AG09319 (cell line): ENCODE measurements at regions not wholly inside any gene's neighbourhood (a gene's known extent, or its start where the extent isn't known, plus 50 kb on each side); places are given as distances from the start of the nearest gene placed in this dataset.

Experiments
- DNase-seq: peaks from one replicate; pipeline ENCODE4 v3.0.0-alpha.2; 2010; ENCODE audit warnings: low read depth; ENCODE audit errors: extremely low read depth
- TF ChIP-seq, protein P1 (sequence below): IDR thresholded peaks from 2 replicates; pipeline ENCODE4 v1.5.1; 2011; ENCODE audit warnings: low read depth, mild to moderate bottlenecking, inconsistent platforms, low read length, moderate library complexity

DNA sequence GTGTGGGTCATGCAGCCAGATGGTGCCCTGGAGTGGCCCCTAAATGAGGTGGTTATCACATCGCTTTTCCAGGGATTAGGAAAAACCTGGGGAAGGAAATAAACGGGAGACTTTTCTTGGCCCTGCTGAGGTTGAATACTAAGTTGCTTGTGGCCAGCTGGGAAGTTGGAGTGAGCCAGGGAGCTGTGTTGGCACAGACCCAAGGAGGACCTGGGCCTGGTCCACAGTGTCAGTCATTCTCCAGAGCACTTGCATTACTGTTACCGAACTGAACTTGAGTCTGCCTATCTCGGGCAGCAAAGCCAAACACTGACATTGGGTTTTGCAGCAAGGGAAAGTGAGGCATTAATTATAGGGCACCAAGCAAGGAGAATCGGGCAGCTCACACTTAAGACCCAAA, 339.0 kb downstream of the GABRB3 start:
- TF ChIP-seq, protein P1, sequence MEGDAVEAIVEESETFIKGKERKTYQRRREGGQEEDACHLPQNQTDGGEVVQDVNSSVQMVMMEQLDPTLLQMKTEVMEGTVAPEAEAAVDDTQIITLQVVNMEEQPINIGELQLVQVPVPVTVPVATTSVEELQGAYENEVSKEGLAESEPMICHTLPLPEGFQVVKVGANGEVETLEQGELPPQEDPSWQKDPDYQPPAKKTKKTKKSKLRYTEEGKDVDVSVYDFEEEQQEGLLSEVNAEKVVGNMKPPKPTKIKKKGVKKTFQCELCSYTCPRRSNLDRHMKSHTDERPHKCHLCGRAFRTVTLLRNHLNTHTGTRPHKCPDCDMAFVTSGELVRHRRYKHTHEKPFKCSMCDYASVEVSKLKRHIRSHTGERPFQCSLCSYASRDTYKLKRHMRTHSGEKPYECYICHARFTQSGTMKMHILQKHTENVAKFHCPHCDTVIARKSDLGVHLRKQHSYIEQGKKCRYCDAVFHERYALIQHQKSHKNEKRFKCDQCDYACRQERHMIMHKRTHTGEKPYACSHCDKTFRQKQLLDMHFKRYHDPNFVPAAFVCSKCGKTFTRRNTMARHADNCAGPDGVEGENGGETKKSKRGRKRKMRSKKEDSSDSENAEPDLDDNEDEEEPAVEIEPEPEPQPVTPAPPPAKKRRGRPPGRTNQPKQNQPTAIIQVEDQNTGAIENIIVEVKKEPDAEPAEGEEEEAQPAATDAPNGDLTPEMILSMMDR, result no peak
- no peak for DNase-seq

DNA sequence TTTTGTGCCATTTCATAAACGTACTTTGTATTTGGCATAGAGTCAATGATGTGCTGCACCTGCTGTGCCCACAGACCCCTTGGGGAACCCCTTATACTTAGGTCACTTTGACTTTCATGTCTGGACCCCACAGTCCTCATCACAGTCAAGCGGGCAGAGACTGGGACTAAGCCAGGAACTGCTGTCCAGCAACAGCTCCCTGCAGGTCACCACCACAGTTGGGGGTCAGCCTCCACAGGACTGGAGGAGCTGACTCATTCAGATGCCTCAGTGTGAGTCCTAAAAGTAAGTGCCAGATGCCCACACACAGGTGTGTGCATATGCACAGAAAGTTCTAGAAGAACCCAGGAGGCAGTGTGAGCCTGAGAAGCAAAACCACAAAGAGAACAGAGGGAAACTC, 339.8 kb downstream of the GABRB3 start:
- DNase-seq, result no peak
- TF ChIP-seq, protein P1, result no peak

DNA sequence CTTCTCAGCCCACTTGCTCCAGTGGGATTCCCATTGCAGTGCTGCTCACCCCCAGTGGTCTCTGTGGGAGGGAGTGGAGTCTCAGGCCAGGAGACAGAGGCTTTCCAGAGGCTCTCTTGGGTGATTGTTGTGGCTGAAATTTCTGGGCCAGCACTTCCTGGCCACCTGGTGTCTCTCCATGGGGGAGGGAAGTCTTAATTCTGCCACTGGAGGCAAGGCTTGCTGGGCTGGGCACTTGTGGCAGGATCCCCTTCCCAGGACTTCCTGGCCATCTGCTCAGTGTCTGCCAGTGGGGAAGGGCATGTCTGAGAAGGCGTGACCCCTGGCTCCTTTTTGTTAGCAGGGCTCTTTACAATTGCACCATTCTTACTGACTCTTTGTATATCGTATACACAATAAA, 351.8 kb downstream of the GABRB3 start:
- TF ChIP-seq, protein P1, result no peak
- no peak for DNase-seq

DNA sequence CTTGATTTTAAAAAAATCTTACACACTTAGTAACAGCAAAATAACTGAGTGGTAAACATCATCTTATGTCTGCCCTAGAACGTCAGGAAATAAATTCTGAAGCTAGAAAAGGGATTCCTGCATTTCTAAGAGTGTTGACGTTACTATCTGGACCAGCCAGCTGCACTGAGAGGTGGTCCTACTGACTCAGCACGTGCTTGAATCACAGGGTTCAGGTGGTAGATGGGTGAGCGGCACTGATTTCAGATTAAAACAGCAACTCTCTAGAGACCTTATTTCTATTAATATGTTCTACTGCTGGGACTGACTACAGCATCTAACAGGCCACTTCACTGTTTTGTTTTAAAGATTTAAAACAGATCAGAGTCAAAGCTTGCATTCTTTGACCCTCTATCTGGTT, 377.2 kb downstream of the GABRB3 start:
- TF ChIP-seq, protein P1, result no peak
- DNase-seq, result no peak

DNA sequence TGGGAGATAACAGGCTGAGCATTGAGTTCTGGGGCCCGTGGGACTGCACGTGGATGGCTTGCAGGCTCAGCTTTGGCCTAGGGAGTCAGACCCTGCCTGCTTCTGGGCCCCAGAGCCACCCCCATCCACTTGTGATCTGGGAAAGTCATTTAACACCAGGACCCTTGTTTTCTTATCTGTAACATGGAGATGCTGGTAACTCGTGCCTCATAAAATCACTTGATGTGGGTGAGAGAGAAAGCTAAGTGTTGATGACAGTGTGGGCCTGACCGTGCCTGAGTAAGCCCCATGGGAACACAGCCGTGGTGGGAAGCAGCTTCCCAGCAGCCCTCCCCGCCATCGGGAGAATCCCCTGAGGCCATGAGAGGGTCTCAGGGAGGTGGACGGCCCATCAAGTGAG, 378.1 kb downstream of the GABRB3 start:
- TF ChIP-seq, protein P1, result no peak
- DNase-seq, result no peak

DNA sequence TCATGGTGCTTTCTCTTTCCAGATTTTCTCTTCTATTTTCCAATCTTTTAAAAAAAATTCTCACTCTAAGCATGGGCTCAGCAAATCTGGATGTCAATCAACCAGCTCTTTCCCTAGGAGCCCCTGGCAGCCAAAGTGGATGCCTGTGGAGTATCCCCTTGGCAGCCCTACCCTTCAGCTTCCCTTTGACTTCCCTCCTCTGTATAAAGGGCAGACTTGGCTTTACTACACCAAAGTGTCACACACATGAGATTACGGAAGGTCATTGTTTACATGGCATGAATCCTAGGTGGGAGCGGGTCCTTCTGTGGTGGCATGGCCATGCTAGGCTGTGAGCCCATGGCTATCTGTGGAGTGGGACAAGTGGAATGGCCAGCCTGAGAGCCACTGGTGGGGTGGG, 379.9 kb downstream of the GABRB3 start:
- DNase-seq, result no peak
- TF ChIP-seq, protein P1, result no peak

DNA sequence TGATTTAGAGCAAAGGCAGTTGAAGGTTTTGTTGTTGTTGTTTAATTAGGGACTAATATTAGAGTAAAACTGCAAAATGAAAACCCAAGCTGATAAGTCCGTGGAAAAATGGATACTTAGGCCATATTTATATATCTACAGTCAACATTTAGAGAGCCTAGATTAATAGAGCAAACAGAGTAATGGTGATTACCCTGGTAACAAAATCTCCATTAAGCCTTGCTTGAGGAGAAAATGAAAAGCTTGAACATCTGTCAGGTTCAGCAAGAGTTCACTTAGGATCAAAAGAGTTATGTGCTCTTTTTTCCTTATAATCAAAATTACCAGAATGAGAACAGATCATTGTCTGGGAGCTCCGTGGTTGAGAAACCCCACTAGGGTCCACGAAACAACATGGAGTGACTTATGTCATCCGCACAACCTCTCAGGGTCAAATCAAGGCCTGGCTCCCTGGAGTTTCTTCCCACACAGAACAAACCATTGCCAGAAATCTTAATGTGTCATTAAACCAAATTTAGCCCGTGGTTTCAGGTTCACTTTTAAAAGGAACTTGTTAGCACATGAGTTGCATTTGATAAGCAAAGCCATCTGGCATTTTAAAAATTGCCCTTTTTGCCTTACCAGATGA, 381.2 kb downstream of the GABRB3 start:
- TF ChIP-seq, protein P1, result no peak
- no peak for DNase-seq
